Panc1 (cell line): ENCODE measurements at regions not wholly inside any gene's neighbourhood (a gene's known extent, or its start where the extent isn't known, plus 50 kb on each side); places are given as distances from the start of the nearest gene placed in this dataset.

ENCODE experiments used
- ATAC-seq: fragments of 200-7000 bp; cut with Tn5 transposase; 2 replicates; pipeline ENCODE4 v1.9.1; 2020; ENCODE audit warnings: mild to moderate bottlenecking, moderate library complexity
- BruUV-seq: library from RNA; stranded (reverse); fragments of 400-500 nt; replicated peaks from 2 replicates; lab custom pipeline; 2021; lab: Mats Ljungman, UMichigan
- CTCF ChIA-PET: fragments of 300-600 bp; sonication (Branson Sonifier 250); formaldehyde crosslinking; loops from one replicate; lab custom pipeline; 2022; ENCODE audit warnings: antibody characterized with exemption; lab: Charles Lee
- POLR2A ChIA-PET: fragments of 300-600 bp; sonication (Branson Sonifier 250); formaldehyde crosslinking; loops from one replicate; lab custom pipeline; 2022; ENCODE audit warnings: antibody characterized with exemption; lab: Charles Lee
- DNase-seq: peaks from one replicate; pipeline ENCODE4 v3.0.0-alpha.2; 2010; ENCODE audit warnings: low read depth, low spot score
- H3K27ac ChIP-seq: 2 replicates; pipeline ENCODE4 v1.5.1; 2011; ENCODE audit warnings: mild to moderate bottlenecking, low read length, inconsistent platforms
- H3K27me3 ChIP-seq: fragments of 200-500 bp; sonication (Bioruptor generic); 2 replicates; pipeline ENCODE4 v1.6.0; 2014; ENCODE audit warnings: low read length, inconsistent platforms; ENCODE audit not compliant: control insufficient read depth, insufficient read depth
- H3K36me3 ChIP-seq: fragments of 200-500 bp; sonication (Bioruptor generic); 2 replicates; pipeline ENCODE4 v1.5.1; 2014; ENCODE audit warnings: inconsistent platforms, mild to moderate bottlenecking, low read length, moderate library complexity; ENCODE audit not compliant: control insufficient read depth, insufficient read depth
- H3K4me1 ChIP-seq: 2 replicates; pipeline ENCODE4 v1.5.1; 2011; ENCODE audit warnings: inconsistent platforms, mild to moderate bottlenecking, low read length, moderate library complexity; ENCODE audit not compliant: control insufficient read depth, insufficient read depth
- H3K4me3 ChIP-seq, 2 experiments: 2 replicates each; pipeline ENCODE4 v1.5.1; 2011 to 2012; ENCODE audit warnings: low read depth in 2 of 2, low read length in 2 of 2, mild to moderate bottlenecking in 2 of 2, inconsistent platforms in 1 of 2, moderate library complexity in 1 of 2
- H3K9me3 ChIP-seq: fragments of 200-500 bp; sonication (Bioruptor generic); 2 replicates; pipeline ENCODE4 v1.5.1; 2014; ENCODE audit warnings: low read depth, mild to moderate bottlenecking, inconsistent platforms, low read length, moderate library complexity; ENCODE audit not compliant: control insufficient read depth, insufficient read depth
- POLR2AphosphoS5 ChIP-seq: IDR thresholded peaks from 2 replicates; pipeline ENCODE4 v1.6.1; 2012; ENCODE audit warnings: mild to moderate bottlenecking, low read depth, low read length, moderate library complexity
- REST ChIP-seq, 2 experiments: IDR thresholded peaks; 2 replicates each; pipeline ENCODE4 v1.6.1; 2011 to 2012; ENCODE audit warnings: low read depth in 2 of 2, control low read depth in 1 of 2, low read length in 1 of 2, mild to moderate bottlenecking in 1 of 2, moderate library complexity in 1 of 2; ENCODE audit not compliant: insufficient read depth in 1 of 2
- SIN3A ChIP-seq: IDR thresholded peaks from 2 replicates; pipeline ENCODE4 v1.6.1; 2012; ENCODE audit warnings: low read depth, mild to moderate bottlenecking, low read length, moderate library complexity, borderline replicate concordance; ENCODE audit not compliant: insufficient read depth
- TCF7L2 ChIP-seq: IDR thresholded peaks from 2 replicates; pipeline ENCODE4 v1.6.1; 2011; ENCODE audit warnings: mild to moderate bottlenecking, low read depth, low read length, inconsistent platforms
- in situ Hi-C: cut with HindIII; loops from 2 replicates; pipeline ENCODE4 v1.10.0; 2016; ENCODE audit warnings: low sequenced_read_pairs, low pct_unique_long_range_greater_than_20kb
- intact Hi-C: fragments of 100-400 bp; cut with micrococcal nuclease; formaldehyde crosslinking; loops from one replicate; pipeline ENCODE4 v1.10.0; 2022; ENCODE audit not compliant: unreplicated experiment
- TF ChIP-seq, protein P1 (sequence below): fragments of 450-650 bp; IDR thresholded peaks from 2 replicates; pipeline ENCODE4 v1.5.1; 2017; ENCODE audit warnings: mild to moderate bottlenecking

- in situ Hi-C loops = no loop called here
- Histone ChIP-seq H3K27me3 (no peaks in the 10 kb centered on the region; the same call in 1 of the 2 replicates), H3K4me3 (no peak overlapping the region), H3K9me3 (no peaks in the 10 kb centered on the region), H3K4me1 (no peaks in the 10 kb centered on the region), H3K27ac (no peak overlapping the region), H3K36me3 (no peaks in the 10 kb centered on the region)
- TF ChIP-seq, protein P1, sequence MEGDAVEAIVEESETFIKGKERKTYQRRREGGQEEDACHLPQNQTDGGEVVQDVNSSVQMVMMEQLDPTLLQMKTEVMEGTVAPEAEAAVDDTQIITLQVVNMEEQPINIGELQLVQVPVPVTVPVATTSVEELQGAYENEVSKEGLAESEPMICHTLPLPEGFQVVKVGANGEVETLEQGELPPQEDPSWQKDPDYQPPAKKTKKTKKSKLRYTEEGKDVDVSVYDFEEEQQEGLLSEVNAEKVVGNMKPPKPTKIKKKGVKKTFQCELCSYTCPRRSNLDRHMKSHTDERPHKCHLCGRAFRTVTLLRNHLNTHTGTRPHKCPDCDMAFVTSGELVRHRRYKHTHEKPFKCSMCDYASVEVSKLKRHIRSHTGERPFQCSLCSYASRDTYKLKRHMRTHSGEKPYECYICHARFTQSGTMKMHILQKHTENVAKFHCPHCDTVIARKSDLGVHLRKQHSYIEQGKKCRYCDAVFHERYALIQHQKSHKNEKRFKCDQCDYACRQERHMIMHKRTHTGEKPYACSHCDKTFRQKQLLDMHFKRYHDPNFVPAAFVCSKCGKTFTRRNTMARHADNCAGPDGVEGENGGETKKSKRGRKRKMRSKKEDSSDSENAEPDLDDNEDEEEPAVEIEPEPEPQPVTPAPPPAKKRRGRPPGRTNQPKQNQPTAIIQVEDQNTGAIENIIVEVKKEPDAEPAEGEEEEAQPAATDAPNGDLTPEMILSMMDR = no peak
- TF ChIP-seq SIN3A (no peak), TCF7L2 (no peak), REST (IDR thresholded peaks at IDR 0.05; ENCODE audit: insufficient read depth in 1 of 2, low read depth in 2 of 2, low read length in 1 of 2) (no peak), POLR2AphosphoS5 (no peak)
- ChIA-PET POLR2A (no interaction called here), CTCF (no interaction called here)
- no peak for DNase-seq
- no peak for ATAC-seq
- intact Hi-C loops = loop anchor here (5.0 kb wide), 1 partner anchor 518 kb away; no protein-coding TSS in a partner anchor
- BruUV-seq = no TSS peak
Observed at GRCh38 chr5:158179271-158179670, 320.3 kb upstream of the CLINT1 start.

- in situ Hi-C loops (no loop called here), intact Hi-C loops (loop anchor here (5.0 kb wide), 1 partner anchor 519 kb away; no protein-coding TSS in a partner anchor)
- Histone ChIP-seq H3K36me3 (no peaks in the 10 kb centered on the region), H3K27ac (no peak overlapping the region), H3K27me3 (no peaks in the 10 kb centered on the region; the same call in 1 of the 2 replicates), H3K4me3 (no peak overlapping the region), H3K9me3 (no peaks in the 10 kb centered on the region), H3K4me1 (no peaks in the 10 kb centered on the region)
- ATAC-seq = no peak
- ChIA-PET CTCF (no interaction called here), POLR2A (no interaction called here)
- TF ChIP-seq POLR2AphosphoS5 = no peak
- no peak for TF ChIP-seq SIN3A
- no peak for TF ChIP-seq TCF7L2
- no peak for TF ChIP-seq REST (IDR thresholded peaks at IDR 0.05; ENCODE audit: insufficient read depth in 1 of 2, low read depth in 2 of 2, low read length in 1 of 2)
- TF ChIP-seq, protein P1 = no peak
- BruUV-seq = no TSS peak
- DNase-seq = no peak
Observed at GRCh38 chr5:158178535-158178934, 319.6 kb upstream of the CLINT1 start.
